Amniotic epithelial cell (primary cell): ENCODE measurements at regions not wholly inside any gene's neighbourhood (a gene's known extent, or its start where the extent isn't known, plus 50 kb on each side); places are given as distances from the start of the nearest gene placed in this dataset.
A peak's percentile ranks its signal among the peaks of the same experiment; 100 is the strongest.

Source experiments
- DNase-seq: peaks from one replicate; pipeline ENCODE4 v3.0.0-alpha.2; 2010; ENCODE audit warnings: low read depth

DNA sequence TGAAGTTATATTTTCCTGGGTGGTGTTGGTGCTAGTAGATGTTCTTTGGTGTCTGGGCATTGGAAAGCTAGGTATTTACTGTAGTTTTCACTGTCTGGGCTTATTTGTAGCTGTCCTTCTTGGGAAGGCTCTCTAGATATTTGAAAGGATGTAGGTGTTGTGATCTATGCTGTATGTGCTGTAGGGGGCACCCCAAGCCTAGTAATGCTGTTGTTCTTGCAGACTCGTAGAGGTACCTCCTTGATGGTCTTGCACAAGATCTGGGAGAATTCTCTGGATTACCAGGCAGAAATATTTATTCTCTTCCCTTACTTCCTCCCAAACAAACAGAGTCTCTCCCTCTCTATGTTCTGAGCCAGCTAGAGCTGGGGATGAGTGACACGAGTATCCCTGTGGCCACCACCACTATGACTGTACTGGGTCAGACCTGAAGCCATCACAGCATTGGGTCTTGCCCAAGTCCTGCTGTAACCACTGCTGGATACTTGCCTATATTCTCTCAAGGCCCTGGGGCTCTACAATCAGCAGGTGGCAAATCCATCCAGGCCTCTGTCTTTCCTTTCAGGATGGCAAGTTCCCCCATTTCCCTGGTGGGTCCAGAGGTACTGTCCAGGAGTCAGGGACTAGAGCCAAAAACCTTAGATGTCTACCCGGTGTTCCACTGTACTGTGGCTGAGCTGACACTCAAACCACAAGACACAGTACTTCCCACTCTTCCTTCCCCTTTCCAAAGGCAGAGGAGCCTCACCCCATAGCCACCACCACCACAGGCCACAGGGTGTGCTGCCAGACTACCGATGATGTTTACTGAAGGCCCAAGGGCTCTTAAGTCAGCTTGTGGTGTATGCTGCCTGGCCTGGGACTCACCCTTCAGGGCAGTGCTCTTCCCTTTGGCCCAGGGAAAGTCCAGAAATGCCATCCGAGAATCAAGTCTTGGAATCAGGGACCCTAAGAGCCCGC is 195.2 kb upstream of the DPPA4 start:
- peak; percentile 90 for DNase-seq

DNA sequence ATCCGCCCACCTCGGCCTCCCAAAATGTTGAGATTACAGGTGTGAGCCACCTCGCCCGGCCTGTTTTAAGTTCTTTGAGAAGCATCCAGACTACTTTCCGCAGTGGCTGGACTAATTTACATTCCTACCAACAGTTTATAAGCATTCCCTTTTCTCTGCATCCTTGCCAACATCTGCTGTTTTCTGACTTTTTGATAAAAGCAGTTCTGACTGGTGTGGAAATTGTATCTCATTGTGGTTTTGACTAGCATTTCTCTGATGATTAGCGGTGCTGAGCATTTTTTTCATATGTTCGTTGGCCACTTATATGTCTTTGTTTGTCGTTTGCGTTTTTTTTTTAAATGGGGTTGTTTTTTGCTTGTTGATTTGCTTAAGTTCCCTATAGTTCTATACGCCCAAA is 208.4 kb upstream of the DPPA4 start:
- DNase-seq, result peak; percentile 16

DNA sequence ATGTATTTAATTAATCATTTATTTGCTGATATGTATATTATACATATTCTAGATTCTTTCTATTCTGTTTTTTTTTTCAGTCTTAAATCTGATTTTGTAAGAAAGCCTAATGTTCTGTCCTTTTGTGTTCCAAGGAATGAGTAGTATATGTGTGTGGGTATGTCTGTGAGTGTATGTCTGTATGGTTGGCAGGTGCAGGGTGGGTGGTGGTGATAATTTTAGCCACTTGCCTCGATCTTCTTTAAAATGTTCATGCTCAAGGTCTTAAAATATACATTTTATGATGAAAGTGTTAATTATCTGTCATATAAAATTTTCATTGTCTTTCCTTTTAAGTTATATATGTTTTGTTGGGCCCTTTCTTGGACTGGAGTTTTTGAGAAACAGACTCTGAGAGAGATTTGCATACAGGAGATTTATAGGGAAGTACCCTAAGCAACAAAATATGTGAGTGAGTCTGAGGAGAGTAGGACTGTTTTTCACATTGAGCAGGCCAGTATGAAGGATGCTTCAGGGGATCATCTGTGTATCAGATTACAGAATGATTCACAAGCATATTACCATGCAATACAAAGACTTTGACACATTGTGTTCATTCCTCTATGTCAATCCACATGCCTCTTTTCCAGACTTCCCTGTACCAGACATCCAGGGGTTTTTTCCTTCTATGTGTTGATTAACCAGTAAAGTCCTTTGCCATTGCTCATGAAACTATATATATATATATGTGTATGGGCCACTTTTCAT is 211.0 kb upstream of the DPPA4 start:
- peak; percentile 63 for DNase-seq

DNA sequence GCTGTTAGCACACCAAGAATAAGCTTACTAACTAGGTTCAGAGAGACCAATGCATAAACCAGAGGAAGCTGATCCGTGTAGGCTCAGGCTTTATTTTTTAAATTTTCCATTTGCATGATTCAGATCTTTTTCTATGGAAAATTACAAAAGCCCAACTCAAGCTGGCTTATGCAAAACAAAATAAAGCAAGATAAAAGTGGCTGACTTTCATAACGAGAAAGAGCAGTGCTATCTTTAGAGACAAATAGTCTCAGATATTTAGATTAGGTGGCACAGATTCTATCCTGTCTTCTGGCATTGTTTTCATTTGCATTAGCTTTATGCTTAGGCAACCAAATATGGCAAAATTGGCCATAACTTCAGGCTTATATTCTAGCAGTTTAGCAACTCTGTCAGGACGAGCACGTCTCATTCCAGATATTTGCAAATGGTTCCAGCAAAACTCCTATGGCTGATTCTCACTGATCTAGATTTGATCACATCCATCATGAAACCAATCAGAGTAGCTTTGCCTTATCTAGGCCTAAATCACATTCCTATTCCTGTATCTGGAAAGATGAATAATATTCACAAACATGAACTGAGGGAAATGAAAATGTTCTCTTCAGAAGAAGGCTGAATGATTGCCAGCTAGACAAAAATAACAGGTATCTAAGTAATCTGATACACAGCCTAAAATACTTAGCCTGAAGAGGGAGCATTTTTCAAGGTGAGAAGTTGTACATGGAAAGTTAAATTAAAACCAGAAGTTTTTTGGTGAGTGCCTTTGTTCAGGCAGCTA is 216.4 kb upstream of the DPPA4 start:
- DNase-seq, result peak; percentile 42

DNA sequence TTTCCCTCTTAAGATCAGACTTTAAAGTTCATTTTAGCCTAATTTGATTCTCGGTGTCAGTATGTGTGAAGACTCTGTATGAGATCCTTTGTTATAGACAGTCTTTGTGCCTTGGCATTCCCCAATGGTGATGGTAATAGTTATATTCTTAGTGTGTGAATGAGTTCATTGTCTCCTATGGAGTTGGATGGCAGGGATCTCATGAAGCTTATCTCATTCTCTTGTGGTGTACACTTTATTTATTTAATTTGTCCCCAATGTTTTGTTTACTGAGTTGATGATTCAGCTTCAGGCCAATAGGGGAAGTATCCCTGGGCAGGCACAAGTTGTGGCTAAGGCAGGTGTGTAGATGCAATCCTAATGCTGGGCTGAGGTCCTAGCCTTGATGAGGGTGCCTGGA is 222.0 kb upstream of the DPPA4 start:
- DNase-seq, result no peak

DNA sequence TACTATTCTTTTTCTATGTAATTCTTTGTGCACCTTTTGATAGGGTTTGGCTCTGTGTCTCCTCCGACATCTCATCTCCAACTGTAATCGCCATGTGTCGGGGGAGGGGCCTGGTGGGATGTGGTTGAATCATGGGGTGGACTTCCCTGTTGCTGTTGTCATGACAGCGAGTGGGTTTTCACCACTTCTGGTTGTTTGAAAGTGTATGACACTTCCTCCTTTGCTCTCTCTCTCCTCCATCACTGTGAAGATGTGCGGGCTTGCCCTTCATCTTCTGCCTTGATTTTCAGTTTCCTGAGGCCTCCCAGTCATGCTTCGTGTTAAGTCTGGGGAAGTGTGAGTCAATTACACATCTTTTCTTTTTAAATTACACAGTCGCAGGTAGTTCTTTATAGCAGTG is 225.8 kb upstream of the DPPA4 start:
- no peak for DNase-seq

DNA sequence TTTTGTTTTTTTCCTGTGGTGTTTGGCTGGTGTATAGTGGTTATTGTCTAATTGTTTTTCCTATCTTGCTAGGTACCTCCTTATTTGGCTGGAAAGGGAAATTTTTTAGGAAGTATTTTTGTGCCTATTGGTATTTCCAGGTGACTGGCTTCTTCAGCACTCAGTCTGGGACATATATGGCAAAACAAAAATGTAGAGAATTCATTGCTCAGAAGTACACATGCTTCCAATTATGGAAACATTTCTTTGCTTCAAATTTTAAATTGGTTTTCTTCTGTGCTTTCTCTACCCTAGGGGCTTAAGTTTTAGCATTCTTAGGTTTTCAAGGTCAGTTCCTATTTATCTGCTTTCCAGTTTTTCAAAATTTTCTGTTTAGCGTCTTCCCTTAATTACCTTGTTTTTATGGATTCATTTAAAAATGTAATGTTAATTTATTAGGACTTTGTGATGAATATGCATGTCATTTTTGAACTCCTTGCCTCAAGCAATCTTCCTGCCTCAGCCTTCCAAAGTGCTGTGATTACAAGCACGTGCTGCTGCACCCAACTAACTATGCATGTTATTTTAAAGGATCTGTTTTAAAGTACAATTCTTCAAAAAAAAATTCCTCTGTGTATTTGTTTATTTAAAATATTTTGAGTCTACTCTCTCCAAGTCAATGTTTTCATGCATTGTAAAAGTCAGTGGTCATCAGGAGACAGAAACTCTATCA is 231.9 kb upstream of the DPPA4 start:
- DNase-seq, result no peak

DNA sequence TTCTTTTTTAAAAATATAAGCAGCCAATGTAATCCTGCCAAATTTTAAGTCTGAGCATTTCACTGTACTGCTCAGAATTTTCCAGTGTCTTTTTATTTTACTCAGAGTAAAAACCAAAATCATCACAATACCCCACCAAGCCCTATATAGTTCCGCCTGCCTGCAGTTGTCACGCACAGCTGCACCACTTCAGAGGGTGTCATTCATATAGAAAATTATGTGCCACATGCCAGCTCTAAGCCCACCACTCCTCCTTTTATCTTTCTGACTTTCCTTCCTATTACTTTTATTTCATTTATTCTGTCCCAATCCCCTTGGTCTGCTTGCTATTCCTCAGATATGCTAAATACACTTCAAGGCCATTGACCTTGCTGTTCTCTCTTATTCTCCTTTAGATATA is 233.1 kb upstream of the DPPA4 start:
- DNase-seq, result no peak

DNA sequence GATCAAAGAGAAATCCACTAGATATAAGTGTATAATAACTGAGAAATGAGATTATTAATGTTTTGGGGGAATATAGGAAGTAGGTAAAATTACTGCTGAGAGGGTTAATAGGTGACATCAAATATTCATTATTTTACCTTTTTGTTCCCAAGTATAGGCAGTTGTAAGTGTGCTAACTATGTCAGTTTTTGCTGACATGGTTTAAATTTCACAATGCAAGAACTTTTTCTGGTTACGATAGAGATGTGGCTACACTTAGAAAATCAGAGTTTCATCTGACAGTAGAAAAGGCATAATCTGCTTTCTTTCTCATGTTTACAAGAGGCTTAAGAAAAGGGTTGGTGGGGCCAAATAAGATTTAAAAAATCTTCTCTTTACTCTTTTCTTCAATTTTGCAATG is 235.0 kb upstream of the DPPA4 start:
- DNase-seq, result no peak

DNA sequence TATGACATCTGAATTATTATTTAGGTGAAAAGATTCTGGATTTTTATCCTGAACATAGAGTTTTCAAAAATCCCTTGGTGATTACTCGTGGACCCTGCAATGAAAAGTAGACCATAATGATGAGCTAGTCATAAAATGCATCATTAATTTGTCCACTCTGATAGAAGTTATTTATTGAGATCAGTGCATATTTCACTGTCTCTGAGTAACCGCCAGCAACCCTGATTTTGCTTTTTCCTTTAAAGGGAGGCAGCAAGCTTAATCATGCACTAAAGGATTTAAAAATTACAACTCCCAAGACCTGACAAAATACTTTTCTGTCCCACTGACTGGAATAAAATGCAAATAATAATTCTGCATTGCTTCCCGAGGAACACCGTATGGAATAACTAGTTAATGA is 259.6 kb upstream of the DPPA4 start:
- DNase-seq, result no peak

DNA sequence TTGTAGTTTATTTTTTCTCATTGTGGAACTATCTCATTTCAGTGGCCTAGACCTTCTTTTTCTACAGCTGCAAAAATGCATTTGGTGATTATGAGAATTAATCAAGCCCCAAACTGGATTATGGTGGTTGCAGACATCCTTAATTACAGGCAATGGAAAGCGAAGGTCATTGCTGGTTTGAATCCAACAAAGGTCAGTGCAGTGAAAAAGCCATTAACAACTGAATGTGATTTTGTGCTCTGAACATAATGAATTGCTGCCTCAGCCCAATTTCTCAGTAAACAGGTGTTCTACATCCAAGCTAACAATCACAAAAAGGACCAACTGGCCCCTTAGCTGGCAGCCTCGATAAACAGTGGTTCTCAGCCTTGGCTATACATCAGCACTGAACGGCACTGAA is 260.1 kb upstream of the DPPA4 start:
- DNase-seq, result no peak

DNA sequence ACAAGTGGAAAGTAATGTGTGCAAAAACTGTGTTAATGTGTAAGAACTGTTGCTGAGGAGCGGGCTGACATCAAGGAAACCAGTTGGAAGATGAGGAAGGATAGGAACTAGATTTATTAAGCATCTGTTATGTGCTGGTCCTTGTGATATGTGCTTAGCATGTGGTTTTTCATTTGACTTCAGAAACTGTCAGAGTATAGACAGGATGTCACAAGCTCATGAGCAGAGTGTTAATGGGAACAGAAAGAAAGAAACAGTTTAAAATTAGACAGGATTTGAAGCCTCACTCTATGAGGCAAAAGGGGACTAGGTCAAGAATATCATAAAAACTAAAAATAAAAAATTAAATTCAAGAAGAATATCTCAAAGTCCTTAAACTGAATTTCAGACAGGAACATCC is 270.6 kb upstream of the DPPA4 start:
- no peak for DNase-seq

DNA sequence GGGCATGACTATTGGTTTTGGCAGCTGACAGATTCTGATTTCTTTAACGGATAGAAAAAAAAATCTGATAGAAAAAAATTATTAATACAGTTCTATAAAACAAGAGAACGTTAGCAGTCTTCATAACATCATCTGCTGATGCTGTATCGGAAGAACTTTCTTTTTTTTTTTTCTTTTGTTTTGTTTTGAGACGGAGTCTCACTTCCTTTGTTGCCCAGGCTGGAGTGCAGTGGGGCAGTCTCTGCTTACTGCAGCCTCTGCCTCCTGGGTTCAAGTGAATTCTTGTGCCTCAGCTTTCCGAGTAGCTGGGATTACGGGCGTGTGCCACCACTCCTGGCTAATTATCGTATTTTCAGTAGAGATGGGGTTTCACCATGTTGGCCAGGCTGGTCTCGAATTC is 271.2 kb upstream of the DPPA4 start:
- no peak for DNase-seq

DNA sequence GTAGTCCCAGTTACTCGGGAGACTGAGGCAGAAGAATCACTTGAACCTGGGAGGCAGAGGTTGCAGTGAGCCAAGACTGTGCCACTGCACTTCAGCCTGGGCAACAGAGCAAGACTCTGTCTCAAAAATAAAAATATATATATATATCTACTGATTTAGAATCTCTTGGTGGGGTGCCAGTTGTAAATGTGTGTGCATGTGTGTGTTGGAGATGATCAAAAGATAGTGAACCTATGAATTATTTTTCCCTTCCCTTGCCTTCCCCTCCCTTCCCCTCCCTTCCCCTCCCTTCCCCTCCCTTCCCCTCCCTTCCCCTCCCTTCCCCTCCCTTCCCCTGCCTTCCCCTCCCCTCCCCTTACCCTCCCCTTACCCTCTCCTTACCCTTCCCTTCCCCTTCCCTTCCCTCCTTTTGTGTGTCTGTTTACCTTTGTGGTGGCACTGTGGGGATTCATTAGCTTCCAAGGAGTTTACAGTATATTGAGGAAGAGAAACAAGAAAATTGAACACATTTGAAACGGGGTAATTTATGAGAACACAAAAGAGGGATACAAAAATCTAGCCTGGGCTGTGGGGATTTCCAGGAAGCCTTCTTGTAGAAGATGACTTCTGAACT is 281.5 kb upstream of the DPPA4 start:
- no peak for DNase-seq

DNA sequence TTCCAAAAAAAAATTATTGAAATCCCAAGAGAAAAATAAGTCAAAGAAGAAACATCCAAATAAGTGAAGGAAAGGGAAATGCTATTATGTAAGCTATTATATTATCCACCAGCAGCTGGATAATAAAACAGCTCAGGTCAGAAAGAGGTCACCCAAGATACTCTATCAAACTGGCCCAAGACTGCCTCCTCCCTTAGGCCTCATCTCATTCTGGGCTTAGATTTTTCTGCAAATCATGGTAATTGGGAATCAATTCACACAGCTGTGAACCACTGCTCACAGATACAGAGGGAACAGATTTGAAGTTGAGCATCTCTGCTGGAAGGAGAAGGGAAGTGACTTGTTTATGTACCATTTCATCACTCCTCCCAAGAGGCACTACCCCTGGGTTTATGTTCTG is 294.6 kb upstream of the DPPA4 start:
- no peak for DNase-seq

DNA sequence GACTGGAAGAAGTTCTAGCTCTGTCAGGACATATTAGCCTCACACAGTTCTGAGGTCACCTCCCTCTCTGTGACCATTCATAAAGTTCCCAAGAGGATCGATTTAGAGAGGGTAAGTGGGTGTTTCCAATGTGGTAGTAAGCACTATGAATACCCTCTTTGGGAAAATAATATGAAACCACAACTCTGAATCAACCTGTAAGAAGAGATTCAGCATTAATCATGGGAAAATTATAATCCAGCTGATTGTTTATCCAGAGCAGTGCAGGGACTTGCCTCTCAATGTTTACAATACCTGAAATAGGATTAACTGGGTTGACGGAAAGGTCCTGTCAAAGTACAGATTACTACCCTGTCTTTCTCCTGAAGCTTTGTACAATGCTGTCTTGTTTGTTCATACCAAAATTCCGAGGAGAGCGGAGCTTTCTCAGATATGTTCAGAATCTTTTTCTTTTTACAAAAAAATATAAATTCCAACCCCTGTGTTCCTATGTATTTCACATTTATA is 302.9 kb upstream of the DPPA4 start:
- DNase-seq, result no peak

DNA sequence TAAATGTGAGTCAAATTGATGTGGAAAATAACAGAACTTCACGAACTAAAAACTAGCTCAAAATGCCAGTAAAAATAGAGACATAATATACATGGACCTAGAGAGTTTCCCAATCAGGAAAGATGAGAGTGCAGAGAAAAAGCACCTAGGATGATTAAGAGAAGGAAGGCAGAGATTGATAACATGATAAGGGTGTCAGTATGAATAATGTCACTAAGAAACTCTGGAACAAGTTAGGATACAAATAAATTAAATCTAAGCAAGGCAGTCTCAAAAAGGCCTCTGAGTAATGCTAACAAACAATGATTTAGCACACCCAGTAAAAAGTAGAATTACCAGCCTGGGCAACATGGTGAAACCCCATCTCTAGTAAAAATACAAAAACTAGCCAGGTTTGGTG is 304.7 kb upstream of the DPPA4 start:
- peak; percentile 24 for DNase-seq

DNA sequence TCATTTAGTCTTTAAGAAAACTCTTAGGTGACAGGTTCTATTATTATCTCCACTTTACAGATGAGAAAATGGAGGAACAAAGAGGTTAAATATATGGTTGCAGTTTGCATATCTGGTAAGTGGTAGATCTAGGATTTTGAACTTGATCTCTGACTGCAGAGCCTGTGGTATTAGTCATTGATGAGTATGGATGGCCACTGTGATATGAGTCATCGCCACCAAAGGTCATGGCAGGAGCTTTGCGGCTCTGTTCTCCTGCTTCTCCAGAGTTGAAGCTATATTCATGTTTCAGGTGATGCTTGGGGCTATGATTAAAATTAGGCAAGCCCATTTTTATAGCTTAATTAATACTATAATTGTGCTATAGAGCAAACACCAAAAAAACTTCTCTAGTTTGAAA is 306.2 kb upstream of the DPPA4 start:
- peak; percentile 43 for DNase-seq

DNA sequence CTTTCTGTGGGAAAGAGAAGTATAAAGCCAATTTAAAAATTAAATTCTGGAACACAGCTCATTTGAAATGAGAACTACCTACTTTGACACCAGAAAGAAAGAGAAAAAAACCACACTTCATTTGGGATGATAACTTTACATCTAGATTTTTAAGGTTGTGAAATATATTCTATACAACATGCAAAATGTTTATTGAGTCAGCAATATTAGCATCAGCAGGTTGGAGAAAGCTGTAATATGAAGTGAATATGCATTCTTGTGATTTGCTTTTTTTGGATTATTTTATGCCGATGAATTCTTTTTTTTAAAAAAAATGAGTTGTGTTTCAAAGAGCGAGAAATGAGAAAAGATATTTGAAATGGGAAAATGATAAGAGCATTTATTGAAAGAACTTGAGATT is 307.0 kb upstream of the DPPA4 start:
- no peak for DNase-seq

DNA sequence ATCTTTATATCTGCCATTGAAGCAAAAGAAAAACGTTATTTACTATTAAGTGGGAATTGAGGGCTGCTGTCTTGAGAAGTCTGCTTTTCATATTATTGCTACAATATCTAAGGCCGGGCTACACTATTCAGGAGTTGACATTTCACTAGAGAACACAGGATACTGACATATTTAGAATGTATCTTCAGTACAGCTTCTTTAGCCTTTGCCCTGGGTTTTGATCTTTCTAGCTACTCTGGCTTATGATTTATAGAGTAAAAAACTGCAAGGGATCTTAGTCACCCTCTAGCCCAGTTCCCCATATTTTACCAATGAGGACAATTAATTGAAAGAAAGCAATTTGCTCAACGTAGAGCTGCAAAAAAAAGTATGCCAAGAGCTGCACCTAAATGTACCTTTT is 307.4 kb upstream of the DPPA4 start:
- DNase-seq, result no peak

DNA sequence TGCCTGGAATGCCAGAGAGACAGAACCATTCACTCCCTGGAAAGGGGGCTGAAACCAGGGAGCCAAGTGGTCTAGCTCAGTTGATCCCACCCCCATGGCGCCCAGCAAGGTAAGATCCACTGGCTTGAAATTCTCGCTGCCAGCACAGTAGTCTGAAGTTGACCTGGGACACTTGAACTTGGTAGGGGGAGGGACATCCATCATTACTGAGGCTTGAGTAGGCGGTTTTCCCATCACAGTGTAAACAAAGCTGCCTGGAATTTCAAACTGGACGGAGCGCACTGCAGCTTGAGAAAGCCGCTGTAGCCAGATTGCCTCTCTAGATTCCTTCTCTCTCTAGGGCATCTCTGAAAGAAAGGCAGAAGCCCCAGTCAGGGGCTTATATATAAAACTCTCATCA is 310.7 kb upstream of the DPPA4 start:
- DNase-seq, result peak; percentile 44
